Brain microvascular endothelial cell (primary cell): ENCODE measurements at regions not wholly inside any gene's neighbourhood (a gene's known extent, or its start where the extent isn't known, plus 50 kb on each side); places are given as distances from the start of the nearest gene placed in this dataset.
"Not testable (repeated sequence)": the region's sequence is repeated elsewhere in the genome, so short reads cannot be mapped to it uniquely, and the experiment has no call there.

Source experiments
- DNase-seq: peaks from one replicate; pipeline ENCODE4 v3.0.0-alpha.2; 2020
- H3K27ac ChIP-seq: fragments of 250-450 bp; sonication (Bioruptor Pico); 2 replicates; pipeline ENCODE4 v1.5.1; 2020; ENCODE audit warnings: mild to moderate bottlenecking, moderate library complexity
- H3K27me3 ChIP-seq: fragments of 250-450 bp; sonication (Bioruptor Pico); replicated peaks from 2 replicates; pipeline ENCODE4 v1.5.1; 2020; ENCODE audit warnings: mild to moderate bottlenecking
- H3K36me3 ChIP-seq: fragments of 250-450 bp; sonication (Bioruptor Pico); replicated peaks from 2 replicates; pipeline ENCODE4 v1.5.1; 2020; ENCODE audit warnings: mild to moderate bottlenecking
- H3K4me3 ChIP-seq: 2 replicates; pipeline ENCODE4 v1.5.1; 2011; ENCODE audit warnings: low read depth, mild to moderate bottlenecking, control low read depth, low read length, moderate library complexity
- in situ Hi-C: cut with HindIII; loops from 2 replicates; pipeline ENCODE4 v1.10.0; 2017; ENCODE audit warnings: low sequenced_read_pairs, low pct_ligation_motif_present
- TF ChIP-seq, protein P1 (sequence below): IDR thresholded peaks from 2 replicates; pipeline ENCODE4 v1.5.1; 2011; ENCODE audit warnings: low read depth, mild to moderate bottlenecking, moderate library complexity, low read length, control low read depth, inconsistent platforms; ENCODE audit errors: missing control alignments

DNA sequence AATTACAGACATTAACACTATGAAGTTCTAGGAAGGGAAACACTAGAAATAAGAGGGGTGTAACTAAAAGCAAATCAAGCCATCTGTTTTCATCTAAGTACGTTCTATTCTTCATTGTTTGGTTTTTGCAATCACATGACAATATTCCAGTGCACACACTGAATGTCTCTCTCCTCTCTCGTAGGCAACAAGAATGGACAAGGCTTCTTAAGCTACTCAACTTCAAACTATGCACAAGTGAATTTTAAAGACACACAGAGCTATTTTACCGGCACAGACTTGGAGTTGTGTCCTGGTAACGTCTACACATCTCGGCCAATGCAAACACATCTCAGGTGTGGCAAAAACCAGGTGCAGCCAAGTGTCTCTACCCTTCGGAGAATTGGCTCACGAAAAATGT lies 173.3 kb downstream of the PRKX start:
- in situ Hi-C loops, result no loop called here
- no peak overlapping the region for H3K4me3 ChIP-seq
- H3K36me3 ChIP-seq, result no peaks in the 10 kb centered on the region
- DNase-seq, result no peak
- TF ChIP-seq, protein P1, sequence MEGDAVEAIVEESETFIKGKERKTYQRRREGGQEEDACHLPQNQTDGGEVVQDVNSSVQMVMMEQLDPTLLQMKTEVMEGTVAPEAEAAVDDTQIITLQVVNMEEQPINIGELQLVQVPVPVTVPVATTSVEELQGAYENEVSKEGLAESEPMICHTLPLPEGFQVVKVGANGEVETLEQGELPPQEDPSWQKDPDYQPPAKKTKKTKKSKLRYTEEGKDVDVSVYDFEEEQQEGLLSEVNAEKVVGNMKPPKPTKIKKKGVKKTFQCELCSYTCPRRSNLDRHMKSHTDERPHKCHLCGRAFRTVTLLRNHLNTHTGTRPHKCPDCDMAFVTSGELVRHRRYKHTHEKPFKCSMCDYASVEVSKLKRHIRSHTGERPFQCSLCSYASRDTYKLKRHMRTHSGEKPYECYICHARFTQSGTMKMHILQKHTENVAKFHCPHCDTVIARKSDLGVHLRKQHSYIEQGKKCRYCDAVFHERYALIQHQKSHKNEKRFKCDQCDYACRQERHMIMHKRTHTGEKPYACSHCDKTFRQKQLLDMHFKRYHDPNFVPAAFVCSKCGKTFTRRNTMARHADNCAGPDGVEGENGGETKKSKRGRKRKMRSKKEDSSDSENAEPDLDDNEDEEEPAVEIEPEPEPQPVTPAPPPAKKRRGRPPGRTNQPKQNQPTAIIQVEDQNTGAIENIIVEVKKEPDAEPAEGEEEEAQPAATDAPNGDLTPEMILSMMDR, result no peak
- no peak overlapping the region for H3K27ac ChIP-seq
- no peaks in the 10 kb centered on the region for H3K27me3 ChIP-seq

DNA sequence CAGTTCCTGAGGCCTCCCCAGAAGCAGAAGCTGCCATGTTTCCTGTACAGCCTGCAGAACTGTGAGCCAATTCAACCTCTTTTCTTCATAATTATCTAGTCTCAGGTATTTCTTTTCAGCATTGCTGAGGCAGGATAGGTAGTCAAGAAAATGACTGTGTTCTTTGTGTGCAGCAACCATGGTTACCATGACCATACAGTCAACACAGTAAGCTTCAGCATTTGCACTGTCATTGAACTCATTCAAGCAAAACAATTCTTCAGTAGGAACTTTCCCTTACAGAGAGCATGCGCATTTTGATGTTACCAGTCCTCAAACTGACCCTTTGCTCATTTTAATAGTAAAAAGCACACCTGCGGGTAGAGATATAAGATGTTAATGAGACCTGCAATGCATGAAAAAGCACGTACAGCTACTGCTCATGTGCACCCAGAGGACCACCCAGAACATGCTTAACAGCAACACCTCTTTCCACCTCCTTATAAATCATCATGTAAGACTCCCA lies 180.8 kb downstream of the PRKX start:
- no peak for DNase-seq
- Histone ChIP-seq H3K27ac (no peak overlapping the region), H3K4me3 (no peak overlapping the region), H3K36me3 (no peaks in the 10 kb centered on the region), H3K27me3 (no peaks in the 10 kb centered on the region)
- TF ChIP-seq, protein P1, result no peak
- in situ Hi-C loops, result no loop called here

DNA sequence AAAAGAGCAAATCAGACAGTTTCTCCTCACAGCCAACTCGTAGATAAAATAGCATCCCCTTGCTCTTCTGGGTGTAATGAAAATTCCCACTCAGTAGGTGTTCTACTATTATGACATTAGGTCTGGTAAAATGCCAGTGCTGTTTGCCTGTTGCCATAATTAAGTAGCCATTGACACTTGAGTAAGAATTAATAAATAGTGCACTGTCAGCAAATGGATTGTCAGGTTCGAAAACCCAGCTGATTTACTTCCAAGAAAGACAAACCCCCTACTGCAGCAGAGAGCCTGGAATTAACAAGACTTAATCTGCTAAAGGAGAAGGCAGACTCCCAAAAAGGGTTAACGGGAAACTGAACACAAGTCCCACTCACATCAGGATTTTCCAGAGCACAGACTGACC lies 182.0 kb downstream of the PRKX start:
- H3K36me3 ChIP-seq, H3K27ac ChIP-seq, H3K27me3 ChIP-seq, in situ Hi-C loops, H3K4me3 ChIP-seq, DNase-seq: not testable (repeated sequence)

DNA sequence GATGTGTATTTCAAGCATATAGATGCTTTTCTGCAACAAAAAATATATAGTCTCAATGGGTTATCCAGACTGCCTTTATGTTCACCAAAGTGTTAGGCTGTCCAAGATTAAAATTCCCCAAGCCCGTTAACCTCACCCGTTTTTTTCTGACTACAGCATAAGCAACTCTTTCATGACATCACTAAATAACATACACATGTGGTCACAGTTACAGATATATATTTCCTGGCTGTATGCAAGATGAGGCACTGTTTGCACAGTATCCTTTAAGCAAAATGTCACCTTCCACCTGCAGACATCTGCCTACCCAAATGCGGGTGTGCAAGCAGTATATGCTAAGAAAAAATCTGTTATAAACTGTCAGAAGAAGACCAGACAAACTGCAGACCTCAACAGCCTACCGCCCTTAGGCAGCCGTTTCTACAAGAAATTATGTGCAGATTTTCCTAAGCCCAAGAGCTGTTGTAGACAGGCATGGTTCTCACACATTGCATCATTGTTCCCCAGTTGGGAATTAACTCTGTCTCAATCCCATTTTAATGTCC lies 183.1 kb upstream of the MXRA5 start:
- DNase-seq, result no peak
- TF ChIP-seq, protein P1, result no peak
- Histone ChIP-seq H3K27me3 (no peaks in the 10 kb centered on the region), H3K4me3 (no peak overlapping the region), H3K27ac (no peak overlapping the region), H3K36me3 (no peaks in the 10 kb centered on the region)
- in situ Hi-C loops, result no loop called here

DNA sequence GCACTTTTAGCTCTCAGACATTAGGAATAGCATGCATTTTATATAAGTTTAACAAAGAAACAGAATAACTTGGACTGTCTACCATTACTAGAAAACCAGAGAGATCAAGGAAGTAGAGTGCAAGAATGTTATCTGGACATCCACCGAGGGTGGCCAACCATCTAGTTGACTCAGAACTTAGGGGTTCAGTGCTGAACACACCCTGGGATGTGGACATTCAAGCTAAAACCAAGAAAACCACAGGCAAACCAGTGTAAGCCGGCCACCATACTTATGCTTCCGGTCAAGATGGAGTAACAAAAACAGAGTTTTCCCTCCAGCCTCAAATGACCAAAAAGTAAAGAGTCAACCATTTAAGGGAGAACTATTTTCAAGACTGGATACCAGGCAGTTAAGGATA lies 181.4 kb upstream of the MXRA5 start:
- no peak overlapping the region for H3K27ac ChIP-seq
- TF ChIP-seq, protein P1, result no peak
- in situ Hi-C loops, result no loop called here
- no peaks in the 10 kb centered on the region for H3K27me3 ChIP-seq
- H3K4me3 ChIP-seq, result no peak overlapping the region
- no peaks in the 10 kb centered on the region for H3K36me3 ChIP-seq
- DNase-seq, result no peak

DNA sequence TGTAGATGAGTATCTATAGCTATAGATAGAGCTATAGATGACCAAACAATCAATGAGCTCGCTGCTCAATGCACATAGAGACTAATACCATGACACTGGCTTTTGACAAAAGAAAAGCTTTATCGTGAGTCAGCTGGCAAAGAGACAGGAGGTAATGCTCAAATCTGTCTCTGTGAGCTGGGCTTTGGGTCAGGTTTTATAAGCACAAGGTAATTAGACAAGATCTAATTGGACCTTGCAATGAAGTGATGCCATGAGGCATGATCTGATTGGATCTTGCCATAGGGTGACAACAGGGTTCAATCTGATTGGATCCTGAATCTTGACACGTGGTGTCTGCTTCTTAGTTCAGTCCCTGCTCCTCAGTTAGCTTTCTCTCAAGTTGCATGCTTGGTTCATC lies 180.7 kb upstream of the MXRA5 start:
- no peaks in the 10 kb centered on the region for H3K27me3 ChIP-seq
- in situ Hi-C loops, result no loop called here
- no peak for DNase-seq
- H3K27ac ChIP-seq, result peak overlapping the region; percentile 46
- H3K4me3 ChIP-seq, result no peak overlapping the region
- TF ChIP-seq, protein P1, result no peak
- no peaks in the 10 kb centered on the region for H3K36me3 ChIP-seq
